Gastroesophageal sphincter (tissue), 4 donors: ENCODE measurements at regions not wholly inside any gene's neighbourhood (a gene's known extent, or its start where the extent isn't known, plus 50 kb on each side); places are given as distances from the start of the nearest gene placed in this dataset.

Source experiments
- ATAC-seq: fragments of 150-250 bp; one replicate; pipeline ENCODE4 v1.9.1; 2016; ENCODE audit warnings: mild to moderate bottlenecking, moderate library complexity
- H3K27ac ChIP-seq, 4 donors: fragments of 200-600 bp; sonication (generic) in 3 of 4; 1 replicate in 3 of 4; 2 replicates in 1 of 4; pipeline ENCODE4 v1.5.1; 2016 to 2019
- H3K27me3 ChIP-seq: fragments of 200-600 bp; sonication (generic); one replicate; pipeline ENCODE4 v1.5.1; 2019
- H3K36me3 ChIP-seq, 2 donors: fragments of 200-600 bp; sonication (generic); one replicate each; pipeline ENCODE4 v1.5.1; 2019; ENCODE audit warnings: control low read depth in 1 of 2
- H3K4me1 ChIP-seq, 3 donors: fragments of 200-600 bp; sonication (generic); 1 replicate in 2 of 3; 2 replicates in 1 of 3; pipeline ENCODE4 v1.5.1; 2016 to 2019; ENCODE audit warnings: control low read depth in 2 of 3
- H3K4me3 ChIP-seq, 2 donors: fragments of 200-600 bp; sonication (generic); one replicate each; pipeline ENCODE4 v1.5.1; 2019; ENCODE audit warnings: mild to moderate bottlenecking in 1 of 2, moderate library complexity in 1 of 2
- H3K9me3 ChIP-seq, 3 donors: fragments of 200-600 bp; sonication (generic); one replicate each; pipeline ENCODE4 v1.5.1; 2017 to 2019; ENCODE audit warnings: control low read depth in 2 of 3
- CTCF ChIP-seq, 4 experiments: fragments of 200-600 bp in 2 of 4; fragments of 450-650 bp in 2 of 4; sonication (generic) in 1 of 4; IDR thresholded peaks; one replicate each; pipeline ENCODE4 v1.5.1; 2017 to 2019; ENCODE audit warnings: antibody characterized with exemption in 4 of 4, mild to moderate bottlenecking in 2 of 4, moderate library complexity in 2 of 4
- EP300 ChIP-seq: sonication (generic); formaldehyde crosslinking; IDR thresholded peaks from one replicate; pipeline ENCODE4 v1.6.1; 2017; ENCODE audit warnings: antibody characterized with exemption, mild to moderate bottlenecking
- POLR2A ChIP-seq, 2 donors: fragments of 450-650 bp; IDR thresholded peaks; one replicate each; pipeline ENCODE4 v1.6.1; 2017; ENCODE audit warnings: antibody characterized with exemption in 2 of 2, mild to moderate bottlenecking in 2 of 2, moderate library complexity in 1 of 2
- POLR2AphosphoS5 ChIP-seq: sonication (generic); formaldehyde crosslinking; IDR thresholded peaks from one replicate; pipeline ENCODE4 v1.6.1; 2017; ENCODE audit warnings: antibody characterized with exemption
- WGBS, 2 donors: methylation state at CpG; one replicate each; pipeline ENCODE4 v1.1.5; 2018; ENCODE audit warnings: low coverage in 1 of 2; 5-methylcytosine and 5-hydroxymethylcytosine counted together

- Histone ChIP-seq H3K9me3 (no peaks in the 10 kb centered on the region), H3K36me3 (no peaks in the 10 kb centered on the region), H3K4me3 (no peak overlapping the region), H3K27me3 (no peaks in the 10 kb centered on the region), H3K27ac (no peak overlapping the region), H3K4me1 (peaks cover 0 to 2% (median 0%) of the 10 kb centered on the region in 3 donors)
- no peak for ATAC-seq
- no peak for TF ChIP-seq POLR2A (IDR thresholded peaks at IDR 0.05)
- TF ChIP-seq EP300 = no peak
- TF ChIP-seq POLR2AphosphoS5 = no peak
- TF ChIP-seq CTCF (IDR thresholded peaks at IDR 0.05) = no peak
- 90 to 100% methylated on average over 1 of the region's 1 CpG for WGBS, 2 donors
These were observed 524.1 kb upstream of the CBLB start for GRCh38 chr3:106392915-106393314.

- no peak for TF ChIP-seq EP300
- TF ChIP-seq POLR2AphosphoS5 = no peak
- TF ChIP-seq POLR2A (IDR thresholded peaks at IDR 0.05) = no peak
- TF ChIP-seq CTCF (IDR thresholded peaks at IDR 0.05) = no peak
- no peak overlapping the region for H3K4me3 ChIP-seq
- ATAC-seq = no peak
- no peaks in the 10 kb centered on the region for H3K36me3 ChIP-seq
- no peaks in the 10 kb centered on the region for H3K27me3 ChIP-seq
- H3K4me1 ChIP-seq = peaks cover 0 to 16% (median 2%) of the 10 kb centered on the region in 3 donors
- no peak overlapping the region for H3K27ac ChIP-seq
- 88 to 100% methylated on average over 1 to 2 of the region's 2 CpGs for WGBS, 2 donors
- H3K9me3 ChIP-seq = no peaks in the 10 kb centered on the region
These were observed 528.2 kb upstream of the CBLB start for GRCh38 chr3:106397006-106397405.

GRCh38 chr3:106398891-106399600, 530.2 kb upstream of the CBLB start:
- Histone ChIP-seq H3K27ac (peak overlapping the region in 1 of 4 donors; percentile 12), H3K27me3 (no peaks in the 10 kb centered on the region), H3K9me3 (no peaks in the 10 kb centered on the region), H3K4me3 (no peak overlapping the region), H3K36me3 (no peaks in the 10 kb centered on the region), H3K4me1 (peaks cover 0 to 16% (median 2%) of the 10 kb centered on the region in 3 donors)
- 18 to 20% methylated on average over 2 of the region's 2 CpGs for WGBS, 2 donors
- ATAC-seq = no peak
- TF ChIP-seq POLR2AphosphoS5 = no peak

- Histone ChIP-seq H3K4me3 (no peak overlapping the region), H3K9me3 (no peaks in the 10 kb centered on the region), H3K36me3 (no peaks in the 10 kb centered on the region), H3K27me3 (no peaks in the 10 kb centered on the region), H3K4me1 (peaks cover 0 to 16% (median 2%) of the 10 kb centered on the region in 3 donors), H3K27ac (peak overlapping the region in 1 of 4 donors; percentile 12)
- 51 to 83% methylated on average over 2 to 4 of the region's 4 CpGs for WGBS, 2 donors
- no peak for ATAC-seq
- TF ChIP-seq POLR2AphosphoS5 = no peak
- TF ChIP-seq POLR2A (IDR thresholded peaks at IDR 0.05) = no peak
- TF ChIP-seq CTCF (IDR thresholded peaks at IDR 0.05) = no peak
- no peak for TF ChIP-seq EP300
These were observed 530.9 kb upstream of the CBLB start for GRCh38 chr3:106399761-106400160.

- 67 to 83% methylated on average over 3 of the region's 3 CpGs for WGBS, 2 donors
These were observed 533.1 kb upstream of the CBLB start for GRCh38 chr3:106401666-106402490.

More at GRCh38 chr3:106401666-106402490, 533.1 kb upstream of the CBLB start:
- Histone ChIP-seq H3K27me3 (no peaks in the 10 kb centered on the region), H3K9me3 (no peaks in the 10 kb centered on the region), H3K36me3 (no peaks in the 10 kb centered on the region), H3K27ac (no peak overlapping the region), H3K4me3 (no peak overlapping the region), H3K4me1 (peaks cover 0 to 16% (median 0%) of the 10 kb centered on the region in 3 donors)
- ATAC-seq = no peak
- TF ChIP-seq POLR2AphosphoS5 (no peak), EP300 (no peak), CTCF (IDR thresholded peaks at IDR 0.05) (no peak), POLR2A (IDR thresholded peaks at IDR 0.05) (no peak)
